Astrocyte (in vitro differentiated cells and primary cell): ENCODE measurements at regions not wholly inside any gene's neighbourhood (a gene's known extent, or its start where the extent isn't known, plus 50 kb on each side); places are given as distances from the start of the nearest gene placed in this dataset.

Experiments used
- DNase-seq: peaks from one replicate; pipeline ENCODE4 v3.0.0-alpha.2; 2010; ENCODE audit warnings: low read depth
- FAIRE-seq: peaks from 2 replicates; lab custom pipeline; 2011; peaks lifted over from hg19 to GRCh38; lab: Jason Lieb, UNC
- H2AFZ ChIP-seq: 2 replicates; pipeline ENCODE4 v1.6.0; 2012; ENCODE audit warnings: low read depth, low read length, inconsistent platforms
- H3K27ac ChIP-seq: 2 replicates; pipeline ENCODE4 v1.5.1; 2011; ENCODE audit warnings: low read depth, low read length, inconsistent platforms
- H3K27me3 ChIP-seq: 2 replicates; pipeline ENCODE4 v1.6.0; 2011; ENCODE audit warnings: low read length, inconsistent platforms; ENCODE audit not compliant: insufficient read depth
- H3K36me3 ChIP-seq: 2 replicates; pipeline ENCODE4 v1.5.1; 2011; ENCODE audit warnings: low read length, inconsistent platforms; ENCODE audit not compliant: insufficient read depth
- H3K4me1 ChIP-seq: 2 replicates; pipeline ENCODE4 v1.5.1; 2011; ENCODE audit warnings: low read length, inconsistent platforms; ENCODE audit not compliant: insufficient read depth
- H3K4me2 ChIP-seq: 2 replicates; pipeline ENCODE4 v1.6.0; 2012; ENCODE audit warnings: low read length, inconsistent platforms
- H3K4me3 ChIP-seq: 2 replicates; pipeline ENCODE4 v1.5.1; 2011; ENCODE audit warnings: low read depth, mild to moderate bottlenecking, low read length, inconsistent platforms; ENCODE audit not compliant: insufficient read depth
- H3K79me2 ChIP-seq: 2 replicates; pipeline ENCODE4 v1.6.0; 2012; ENCODE audit warnings: mild to moderate bottlenecking, low read length, inconsistent platforms; ENCODE audit not compliant: insufficient read depth
- H3K9ac ChIP-seq: 2 replicates; pipeline ENCODE4 v1.6.0; 2012; ENCODE audit warnings: mild to moderate bottlenecking, low read length, inconsistent platforms
- H3K9me3 ChIP-seq: 2 replicates; pipeline ENCODE4 v1.5.1; 2012; ENCODE audit warnings: low read depth, mild to moderate bottlenecking, low read length, inconsistent platforms; ENCODE audit not compliant: insufficient read depth
- H4K20me1 ChIP-seq: 2 replicates; pipeline ENCODE4 v1.6.0; 2012; ENCODE audit warnings: low read length, inconsistent platforms; ENCODE audit not compliant: insufficient read depth
- H3K27ac Mint-ChIP-seq: one replicate; pipeline ENCODE4 v1.8.0; 2021; ENCODE audit warnings: mild to moderate bottlenecking, mixed read lengths; ENCODE audit not compliant: unreplicated experiment
- H3K27me3 Mint-ChIP-seq: one replicate; pipeline ENCODE4 v1.8.0; 2021; ENCODE audit warnings: low read depth, mixed read lengths; ENCODE audit not compliant: unreplicated experiment
- H3K36me3 Mint-ChIP-seq: one replicate; pipeline ENCODE4 v1.8.0; 2021; ENCODE audit warnings: low read depth, mixed read lengths; ENCODE audit not compliant: unreplicated experiment
- H3K4me1 Mint-ChIP-seq: one replicate; pipeline ENCODE4 v1.8.0; 2021; ENCODE audit warnings: low read depth, mixed read lengths; ENCODE audit not compliant: unreplicated experiment
- H3K4me3 Mint-ChIP-seq: one replicate; pipeline ENCODE4 v1.8.0; 2021; ENCODE audit warnings: mild to moderate bottlenecking, moderate library complexity, mixed read lengths; ENCODE audit not compliant: unreplicated experiment
- H3K9me3 Mint-ChIP-seq: one replicate; pipeline ENCODE4 v1.8.0; 2021; ENCODE audit warnings: mild to moderate bottlenecking, mixed read lengths; ENCODE audit not compliant: unreplicated experiment
- CTCF ChIP-seq: IDR thresholded peaks from 2 replicates; pipeline ENCODE4 v1.5.1; 2011; ENCODE audit warnings: low read depth, mild to moderate bottlenecking, inconsistent platforms, low read length, moderate library complexity; ENCODE audit not compliant: insufficient read depth
- EZH2 ChIP-seq: IDR thresholded peaks from 2 replicates; pipeline ENCODE4 v1.6.1; 2012; ENCODE audit warnings: mild to moderate bottlenecking, low read length, inconsistent platforms; ENCODE audit not compliant: insufficient read depth

GRCh38 chr11:80958987-80959386 is 1518.2 kb upstream of the TENM4 start:
- no peak for TF ChIP-seq CTCF
- TF ChIP-seq EZH2 = no peak
- H3K4me1 Mint-ChIP-seq = peaks cover 4% of the 10 kb centered on the region
- DNase-seq (no peak), FAIRE-seq (no peak)
- Histone ChIP-seq H3K27me3 (no peaks in the 10 kb centered on the region), H2AFZ (no peak overlapping the region), H3K27ac (no peak overlapping the region), H4K20me1 (no peaks in the 10 kb centered on the region), H3K4me3 (no peak overlapping the region), H3K4me2 (no peak overlapping the region), H3K4me1 (no peaks in the 10 kb centered on the region), H3K9ac (no peak overlapping the region), H3K79me2 (no peaks in the 10 kb centered on the region), H3K9me3 (no peaks in the 10 kb centered on the region), H3K36me3 (no peaks in the 10 kb centered on the region)
- H3K9me3 Mint-ChIP-seq = peaks cover 1% of the 10 kb centered on the region
- H3K4me3 Mint-ChIP-seq = no peak overlapping the region
- no peaks in the 10 kb centered on the region for H3K27me3 Mint-ChIP-seq
- no peaks in the 10 kb centered on the region for H3K36me3 Mint-ChIP-seq
- no peak overlapping the region for H3K27ac Mint-ChIP-seq

GRCh38 chr11:80958361-80958760 is 1517.5 kb upstream of the TENM4 start:
- Histone ChIP-seq H4K20me1 (no peaks in the 10 kb centered on the region), H3K36me3 (no peaks in the 10 kb centered on the region), H3K27me3 (no peaks in the 10 kb centered on the region), H3K9ac (no peak overlapping the region), H3K9me3 (no peaks in the 10 kb centered on the region), H3K4me1 (no peaks in the 10 kb centered on the region), H3K4me2 (no peak overlapping the region), H3K79me2 (no peaks in the 10 kb centered on the region), H3K4me3 (no peak overlapping the region), H3K27ac (no peak overlapping the region), H2AFZ (no peak overlapping the region)
- Mint-ChIP-seq H3K4me3 (no peak overlapping the region), H3K9me3 (no peaks in the 10 kb centered on the region), H3K4me1 (peaks cover 4% of the 10 kb centered on the region), H3K36me3 (no peaks in the 10 kb centered on the region), H3K27me3 (no peaks in the 10 kb centered on the region), H3K27ac (no peak overlapping the region)
- FAIRE-seq (no peak), DNase-seq (peak; percentile 12)
- TF ChIP-seq EZH2 (no peak), CTCF (no peak)

- Histone ChIP-seq H4K20me1 (no peaks in the 10 kb centered on the region), H3K36me3 (no peaks in the 10 kb centered on the region), H3K27me3 (no peaks in the 10 kb centered on the region), H3K4me3 (no peak overlapping the region), H2AFZ (no peak overlapping the region), H3K4me2 (no peak overlapping the region), H3K27ac (no peak overlapping the region), H3K9me3 (no peaks in the 10 kb centered on the region), H3K9ac (no peak overlapping the region), H3K4me1 (no peaks in the 10 kb centered on the region), H3K79me2 (no peaks in the 10 kb centered on the region)
- peaks cover 4% of the 10 kb centered on the region for H3K4me1 Mint-ChIP-seq
- H3K27me3 Mint-ChIP-seq = no peaks in the 10 kb centered on the region
- no peak overlapping the region for H3K4me3 Mint-ChIP-seq
- H3K9me3 Mint-ChIP-seq = no peaks in the 10 kb centered on the region
- no peak for FAIRE-seq
- H3K36me3 Mint-ChIP-seq = no peaks in the 10 kb centered on the region
- no peak for DNase-seq
- no peak overlapping the region for H3K27ac Mint-ChIP-seq
- TF ChIP-seq CTCF (no peak), EZH2 (no peak)
Measured at GRCh38 chr11:80955588-80955987, 1514.8 kb upstream of the TENM4 start.
